ENCODE measurements at regions not wholly inside any gene's neighbourhood (a gene's known extent, or its start where the extent isn't known, plus 50 kb on each side); places are given as distances from the start of the nearest gene placed in this dataset.

GRCh38 chr1:209516771-209517680 lies 66.5 kb upstream of the CAMK1G start:
- no peak for DNase-seq (ENCODE audit: low spot score)

- no peak for DNase-seq (ENCODE audit: low spot score)
Measured at GRCh38 chr1:209517681-209518050, 65.8 kb upstream of the CAMK1G start.

- no peak for DNase-seq (ENCODE audit: low spot score)
Measured at GRCh38 chr1:209519786-209520185, 63.7 kb upstream of the CAMK1G start.

- DNase-seq (ENCODE audit: low spot score) = no peak
Measured at GRCh38 chr1:209522826-209523225, 60.7 kb upstream of the CAMK1G start.

- no peak for DNase-seq (ENCODE audit: low spot score)
Measured at GRCh38 chr1:209526137-209526536, 57.4 kb upstream of the CAMK1G start.

GRCh38 chr1:209527372-209527771 lies 56.1 kb upstream of the CAMK1G start:
- DNase-seq (ENCODE audit: low spot score) = peak; percentile 36

GRCh38 chr1:209527993-209528717 lies 55.4 kb upstream of the CAMK1G start:
- DNase-seq (ENCODE audit: low spot score) = peak; percentile 32

GRCh38 chr1:209529233-209529632 lies 54.3 kb upstream of the CAMK1G start:
- DNase-seq (ENCODE audit: low spot score) = no peak

- DNase-seq (ENCODE audit: low spot score) = no peak
Measured at GRCh38 chr1:209531006-209531405, 52.5 kb upstream of the CAMK1G start.

GRCh38 chr1:209531549-209531948 lies 52.0 kb upstream of the CAMK1G start:
- DNase-seq (ENCODE audit: low spot score) = no peak

Measured in COLO829 (cell line).